ENCODE measurements at regions not wholly inside any gene's neighbourhood (a gene's known extent, or its start where the extent isn't known, plus 50 kb on each side); places are given as distances from the start of the nearest gene placed in this dataset.

DNA sequence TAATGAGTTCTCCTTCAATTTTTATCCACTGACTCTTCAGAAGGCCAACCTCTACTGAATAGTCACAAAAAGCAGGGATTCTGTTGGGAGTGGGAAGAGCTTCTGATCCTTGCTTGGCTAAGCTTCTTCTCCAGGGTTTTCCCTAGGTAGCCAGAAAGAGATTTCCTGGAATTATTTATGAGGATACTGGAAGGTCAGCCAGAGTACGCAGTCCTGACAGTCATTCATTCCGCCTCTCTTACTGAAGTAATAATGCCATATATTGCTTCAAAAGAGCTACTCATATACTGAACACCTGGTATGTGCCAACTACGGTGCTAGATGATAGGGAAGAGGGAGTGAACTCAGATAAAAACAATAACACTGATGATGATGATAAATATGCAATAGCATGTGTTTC is 116.1 kb downstream of the CCDC34 start:
- no peak for ATAC-seq

DNA sequence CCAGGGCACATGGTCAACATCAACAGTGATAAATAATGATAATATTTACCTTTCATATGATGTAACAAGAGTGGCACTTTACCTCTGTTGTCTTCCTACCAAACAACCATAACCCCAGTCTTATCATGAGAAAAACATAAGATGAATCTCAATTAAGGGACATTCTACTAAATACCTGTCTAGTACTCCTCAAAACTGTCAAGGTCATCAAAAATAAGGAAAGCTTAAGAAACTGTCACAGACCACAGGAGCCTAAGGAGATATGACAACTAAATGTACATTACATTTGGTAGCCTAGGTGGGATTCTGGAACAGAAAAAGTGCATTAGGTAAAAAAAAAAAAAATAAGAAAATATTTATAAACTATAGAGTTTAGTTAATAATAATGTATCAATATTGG is 118.1 kb downstream of the CCDC34 start:
- H3K36me3 ChIP-seq = no peaks in the 10 kb centered on the region
- no peaks in the 10 kb centered on the region for H3K9me3 ChIP-seq
- no peak for DNase-seq
- no peak overlapping the region for H3K27ac ChIP-seq
- no peak overlapping the region for H3K4me3 ChIP-seq
- no peak for FAIRE-seq
- H3K27me3 ChIP-seq = no peaks in the 10 kb centered on the region
- no peak for ATAC-seq
- intact Hi-C loops (cut with DNase I) = no loop called here
- no peaks in the 10 kb centered on the region for H3K4me1 ChIP-seq
- TF ChIP-seq, protein P1, sequence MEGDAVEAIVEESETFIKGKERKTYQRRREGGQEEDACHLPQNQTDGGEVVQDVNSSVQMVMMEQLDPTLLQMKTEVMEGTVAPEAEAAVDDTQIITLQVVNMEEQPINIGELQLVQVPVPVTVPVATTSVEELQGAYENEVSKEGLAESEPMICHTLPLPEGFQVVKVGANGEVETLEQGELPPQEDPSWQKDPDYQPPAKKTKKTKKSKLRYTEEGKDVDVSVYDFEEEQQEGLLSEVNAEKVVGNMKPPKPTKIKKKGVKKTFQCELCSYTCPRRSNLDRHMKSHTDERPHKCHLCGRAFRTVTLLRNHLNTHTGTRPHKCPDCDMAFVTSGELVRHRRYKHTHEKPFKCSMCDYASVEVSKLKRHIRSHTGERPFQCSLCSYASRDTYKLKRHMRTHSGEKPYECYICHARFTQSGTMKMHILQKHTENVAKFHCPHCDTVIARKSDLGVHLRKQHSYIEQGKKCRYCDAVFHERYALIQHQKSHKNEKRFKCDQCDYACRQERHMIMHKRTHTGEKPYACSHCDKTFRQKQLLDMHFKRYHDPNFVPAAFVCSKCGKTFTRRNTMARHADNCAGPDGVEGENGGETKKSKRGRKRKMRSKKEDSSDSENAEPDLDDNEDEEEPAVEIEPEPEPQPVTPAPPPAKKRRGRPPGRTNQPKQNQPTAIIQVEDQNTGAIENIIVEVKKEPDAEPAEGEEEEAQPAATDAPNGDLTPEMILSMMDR (IDR thresholded peaks at IDR 0.05) = no peak

More for the DNA sequence above, 116.1 kb downstream of the CCDC34 start:
- TF ChIP-seq, protein P1 (IDR thresholded peaks at IDR 0.05) = no peak
- Histone ChIP-seq H3K36me3 (no peaks in the 10 kb centered on the region), H3K4me1 (no peaks in the 10 kb centered on the region), H3K27me3 (no peaks in the 10 kb centered on the region), H3K9me3 (no peaks in the 10 kb centered on the region), H3K4me3 (no peak overlapping the region), H3K27ac (no peak overlapping the region)
- no peak for DNase-seq
- intact Hi-C loops (cut with DNase I) = no loop called here
- FAIRE-seq = no peak
- 55 to 66% methylated on average over 3 of the region's 3 CpGs for WGBS, 2 donors

DNA sequence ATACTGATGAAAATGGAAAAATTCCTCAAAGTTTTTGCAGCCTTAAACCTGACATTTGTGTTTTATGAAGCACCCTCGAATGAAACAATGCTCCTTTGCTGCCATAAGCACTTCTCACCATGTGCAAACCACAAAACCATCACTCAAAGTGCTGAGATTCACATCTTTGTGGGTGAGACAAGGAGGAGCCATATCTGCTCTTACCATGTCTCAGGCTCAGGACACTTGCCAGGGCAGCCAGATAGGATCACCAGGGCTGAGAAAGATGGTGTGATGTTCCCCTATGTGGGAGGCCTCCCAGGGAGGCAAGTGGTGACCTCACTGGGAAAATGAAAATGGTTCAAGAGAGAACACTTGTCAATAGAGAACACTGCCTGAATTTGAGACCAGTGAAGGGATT is 120.4 kb downstream of the CCDC34 start:
- ATAC-seq (no peak), DNase-seq (no peak), FAIRE-seq (no peak)
- 44 to 62% methylated on average over 1 of the region's 1 CpG for WGBS, 2 donors
- intact Hi-C loops (cut with DNase I) = no loop called here
- Histone ChIP-seq H3K27ac (no peak overlapping the region), H3K4me1 (no peaks in the 10 kb centered on the region), H3K27me3 (no peaks in the 10 kb centered on the region), H3K4me3 (no peak overlapping the region), H3K36me3 (no peaks in the 10 kb centered on the region), H3K9me3 (no peaks in the 10 kb centered on the region)
- TF ChIP-seq, protein P1 (IDR thresholded peaks at IDR 0.05) = no peak

DNA sequence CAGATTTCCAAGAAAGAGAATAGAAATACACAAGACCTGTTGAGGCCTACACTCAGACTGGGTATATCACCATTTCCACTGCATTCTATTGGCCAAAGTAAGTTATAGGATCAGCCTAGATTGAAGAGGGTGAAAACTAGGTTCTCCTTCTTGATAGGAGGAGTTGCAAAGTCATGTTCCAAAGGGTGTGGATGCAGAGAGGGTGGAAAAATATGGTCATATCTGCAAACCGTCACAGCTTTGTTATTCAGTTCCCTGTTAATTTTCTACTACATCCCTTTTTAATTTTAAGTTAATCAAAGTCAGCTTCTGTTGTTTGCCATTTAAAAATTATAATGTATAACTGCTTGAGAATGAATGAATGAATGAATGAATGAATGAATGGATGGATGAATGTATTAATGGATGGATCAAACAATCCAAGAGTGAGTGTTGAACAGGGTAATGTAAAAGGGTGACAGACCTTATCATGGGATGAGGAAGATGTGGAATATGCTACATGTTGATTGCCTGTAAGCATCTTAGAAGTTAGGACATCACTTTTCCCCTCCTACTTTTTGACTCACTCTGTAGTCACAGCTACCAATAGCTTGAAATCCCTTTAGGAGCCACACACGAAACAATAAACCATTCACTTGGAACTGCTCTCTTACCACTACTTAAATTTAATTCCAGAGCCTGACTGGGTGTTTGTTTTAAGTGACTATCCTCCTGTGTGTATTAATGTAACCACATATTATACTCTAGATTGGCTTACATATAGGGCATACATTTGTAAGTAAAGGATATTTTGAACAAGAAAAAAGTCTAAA is 121.5 kb downstream of the CCDC34 start:
- DNase-seq = no peak
- ATAC-seq = no peak
- H3K4me1 ChIP-seq = no peaks in the 10 kb centered on the region
- H3K27me3 ChIP-seq = no peaks in the 10 kb centered on the region
- no peaks in the 10 kb centered on the region for H3K36me3 ChIP-seq
- TF ChIP-seq, protein P1 (IDR thresholded peaks at IDR 0.05) = no peak
- no peaks in the 10 kb centered on the region for H3K9me3 ChIP-seq
- intact Hi-C loops (cut with DNase I) = no loop called here
- FAIRE-seq = no peak
- H3K4me3 ChIP-seq = no peak overlapping the region
- 61 to 73% methylated on average over 2 of the region's 2 CpGs for WGBS, 2 donors
- H3K27ac ChIP-seq = no peak overlapping the region

DNA sequence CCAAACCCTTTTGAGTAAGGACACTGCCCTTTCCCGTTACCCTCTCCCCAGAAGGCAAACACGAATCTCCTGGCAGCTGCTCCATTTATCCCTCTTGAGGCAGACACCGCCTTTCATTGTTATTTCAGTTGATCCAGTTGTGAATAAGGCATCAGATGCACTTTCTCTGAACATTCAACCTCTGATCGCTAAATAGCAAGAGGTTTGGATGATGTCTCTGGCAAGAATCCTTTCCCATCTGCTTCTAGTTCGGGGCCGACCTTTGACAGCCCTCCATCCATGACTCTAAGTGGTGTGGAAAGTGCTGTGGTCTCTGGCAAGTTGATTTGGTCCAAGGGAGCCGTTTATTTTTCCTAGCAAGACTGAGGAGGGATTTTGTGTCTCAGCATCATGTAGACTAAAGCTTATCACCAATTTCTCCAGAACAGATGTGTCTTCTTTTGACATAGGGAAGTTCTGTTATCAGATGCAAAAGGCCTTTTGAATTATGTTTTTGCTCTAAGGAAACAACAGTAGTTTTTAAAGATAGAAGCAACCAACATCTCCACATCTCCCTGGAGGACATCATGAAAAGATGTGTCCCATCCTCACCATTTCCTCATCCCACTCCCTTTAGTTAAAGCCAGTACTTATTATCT is 123.6 kb downstream of the CCDC34 start:
- Histone ChIP-seq H3K27me3 (no peaks in the 10 kb centered on the region), H3K9me3 (no peaks in the 10 kb centered on the region), H3K4me1 (no peaks in the 10 kb centered on the region), H3K27ac (no peak overlapping the region), H3K4me3 (no peak overlapping the region), H3K36me3 (no peaks in the 10 kb centered on the region)
- peak in 1 of 4 donors; percentile 40 for ATAC-seq
- TF ChIP-seq, protein P1 (IDR thresholded peaks at IDR 0.05) = no peak
- intact Hi-C loops (cut with DNase I) = no loop called here
- no peak for DNase-seq
- 75 to 76% methylated on average over 7 of the region's 7 CpGs for WGBS, 2 donors
- no peak for FAIRE-seq

All from pancreas (tissue), 10 donors.